HG03558 (cell line): ENCODE measurements at regions not wholly inside any gene's neighbourhood (a gene's known extent, or its start where the extent isn't known, plus 50 kb on each side); places are given as distances from the start of the nearest gene placed in this dataset.
"Not testable (repeated sequence)": the region's sequence is repeated elsewhere in the genome, so short reads cannot be mapped to it uniquely, and the experiment has no call there.

ENCODE experiments used
- ATAC-seq: cut with Tn5 transposase; IDR thresholded peaks from one replicate; pipeline ENCODE4 v1.9.1; 2021; ENCODE audit warnings: moderate number of reproducible peaks; ENCODE audit not compliant: unreplicated experiment; ENCODE audit errors: extremely low read depth

- ATAC-seq = peak; percentile 96
These were observed 70.7 kb downstream of the CETN3 start for GRCh38 chr5:90338712-90339372.

DNA sequence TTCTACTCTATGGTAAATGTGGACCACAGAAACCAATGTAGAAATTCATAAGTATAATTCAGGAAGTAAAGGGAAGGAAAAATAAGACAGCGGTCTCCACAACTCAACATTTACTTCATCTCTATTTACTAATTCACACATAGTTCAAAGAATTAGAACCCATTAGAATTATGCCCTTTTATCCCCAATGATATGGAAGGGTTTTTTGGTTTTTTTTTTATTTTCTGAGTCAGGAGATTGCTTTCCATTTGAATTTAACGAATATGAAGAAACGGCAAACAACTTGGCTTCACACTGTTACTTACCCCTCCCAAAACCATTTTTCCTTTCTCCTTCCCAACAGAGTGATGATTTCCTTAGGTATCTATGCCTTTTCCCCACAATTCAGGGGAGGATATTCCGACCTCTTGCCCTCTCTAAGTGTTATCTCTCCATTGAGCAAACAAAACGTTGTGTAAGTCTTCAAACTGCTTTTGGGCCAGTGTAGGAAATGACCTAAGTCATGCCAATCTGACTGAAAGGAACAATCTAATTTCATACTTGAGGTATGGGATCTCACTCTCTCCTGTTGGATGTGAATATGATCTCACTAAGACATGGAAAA is 72.0 kb downstream of the CETN3 start:
- no peak for ATAC-seq

GRCh38 chr5:90336752-90337151 is 72.8 kb downstream of the CETN3 start:
- no peak for ATAC-seq

DNA sequence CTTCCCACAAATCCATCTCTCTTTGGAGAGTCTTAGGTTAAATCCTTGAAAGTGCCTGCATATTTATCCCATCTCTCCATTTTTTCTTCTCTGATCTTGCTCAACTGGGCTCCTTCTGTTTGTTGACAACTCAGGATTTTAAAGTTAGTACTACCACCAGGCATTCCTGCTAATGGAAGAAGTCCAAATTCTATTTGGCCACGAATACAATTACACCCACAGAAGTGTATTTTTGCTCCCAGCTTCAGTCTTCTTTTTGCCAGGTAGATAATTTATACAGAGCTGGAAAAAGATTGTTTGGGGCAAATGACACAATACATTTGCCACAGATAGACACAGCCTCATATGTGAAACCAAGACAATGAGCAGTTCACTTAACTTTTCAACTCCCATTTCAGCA is 74.8 kb downstream of the CETN3 start:
- ATAC-seq = no peak

GRCh38 chr5:90329911-90330310 is 79.6 kb downstream of the CETN3 start:
- ATAC-seq = no peak

- ATAC-seq = no peak
These were observed 82.6 kb downstream of the CETN3 start for GRCh38 chr5:90326995-90327394.

DNA sequence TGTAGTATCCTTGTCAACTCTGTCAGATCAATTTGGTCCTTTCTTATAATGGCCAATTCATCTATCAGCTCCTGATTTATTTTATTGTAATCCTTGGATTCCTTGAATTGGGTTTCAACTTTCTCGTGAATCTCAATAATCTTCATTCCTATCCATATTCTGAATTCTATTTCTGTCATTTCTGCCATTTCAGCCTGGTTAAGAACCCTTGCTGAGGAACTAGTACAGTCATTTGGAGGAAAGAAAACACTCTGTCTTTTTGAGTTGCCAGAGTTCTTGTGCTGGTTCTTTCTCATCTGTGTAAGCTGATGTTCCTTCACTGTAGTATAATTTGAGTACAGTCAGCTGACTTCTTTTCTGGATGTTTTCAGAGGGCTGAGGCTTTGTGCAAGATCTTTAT is 84.5 kb downstream of the CETN3 start:
- ATAC-seq = no peak

DNA sequence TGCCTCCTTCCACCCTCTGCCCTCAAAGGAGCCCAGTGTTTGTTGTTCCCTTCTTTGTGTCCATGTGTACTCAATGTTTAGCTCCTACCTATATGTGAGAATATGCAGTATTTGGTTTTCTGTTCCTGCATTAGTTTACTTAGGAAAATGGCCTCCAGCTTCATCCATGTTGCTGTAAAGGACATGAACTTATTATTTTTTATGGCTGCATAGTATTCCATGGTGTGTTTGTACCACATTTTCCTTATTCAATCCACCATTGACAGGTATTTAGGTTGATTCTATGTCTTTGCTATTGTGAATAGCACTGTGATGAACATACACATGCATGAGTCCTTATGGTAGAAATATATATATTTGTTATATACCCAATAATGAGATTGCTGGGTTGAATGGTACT is 89.2 kb downstream of the CETN3 start:
- not testable (repeated sequence) for ATAC-seq

DNA sequence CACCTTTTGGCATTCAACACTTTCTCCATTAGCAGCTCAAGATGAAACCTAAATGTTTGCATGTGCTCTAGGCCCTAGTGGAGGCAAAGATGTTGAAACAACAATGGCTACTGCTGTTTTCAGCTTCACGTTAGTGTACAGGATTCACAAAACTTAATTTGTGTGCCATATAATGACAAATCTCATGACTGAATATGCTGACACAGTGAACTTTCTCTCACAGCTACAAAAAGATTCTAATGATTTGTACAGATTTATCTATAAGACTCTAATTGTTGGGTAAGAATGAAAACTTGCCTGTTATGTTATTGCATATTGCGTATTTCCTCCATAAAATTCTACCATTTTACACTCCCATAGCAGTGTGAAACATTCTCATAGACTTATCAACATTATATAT is 97.5 kb downstream of the CETN3 start:
- ATAC-seq = no peak

DNA sequence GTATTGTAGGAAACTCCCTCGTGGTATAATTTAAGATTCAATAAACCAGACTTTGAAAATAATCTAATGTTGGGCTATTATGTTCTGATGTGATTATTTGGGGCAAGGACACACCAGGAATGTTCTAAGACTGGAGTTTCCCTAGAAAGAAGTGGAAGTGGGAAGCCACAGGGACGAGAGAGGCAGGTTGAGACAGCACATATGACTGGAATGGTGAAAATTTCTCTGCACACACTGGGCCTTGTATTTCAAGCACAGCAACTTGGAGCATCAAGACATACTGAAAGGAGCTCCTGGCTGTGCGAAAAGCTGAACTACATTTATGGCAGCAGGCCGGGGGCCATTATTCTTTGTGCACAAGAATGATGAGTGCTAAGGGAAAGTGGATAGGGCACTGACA is 98.2 kb downstream of the CETN3 start:
- ATAC-seq = no peak

- ATAC-seq = no peak
These were observed 100.6 kb downstream of the CETN3 start for GRCh38 chr5:90308787-90309585.

GRCh38 chr5:90307782-90308181 is 101.8 kb downstream of the CETN3 start:
- no peak for ATAC-seq

DNA sequence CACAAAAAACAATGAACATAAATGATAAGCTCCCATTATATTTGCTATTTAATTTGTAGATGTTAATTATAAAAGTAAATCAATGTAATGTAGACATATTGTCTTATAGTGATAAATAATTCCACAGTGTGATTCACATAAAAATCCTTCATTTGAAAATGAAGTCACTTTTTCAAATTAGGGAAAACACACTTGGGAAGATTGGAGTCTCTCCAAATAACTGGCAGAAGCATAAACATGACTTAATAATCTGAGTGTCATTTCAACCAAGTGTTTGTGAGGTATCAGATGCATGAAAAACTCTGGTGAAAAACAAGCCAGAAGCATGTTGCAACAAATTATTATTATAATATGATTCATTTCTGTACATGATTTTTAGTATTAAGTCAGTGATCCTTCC is 102.2 kb downstream of the CETN3 start:
- ATAC-seq = no peak

GRCh38 chr5:90306613-90307012 is 102.9 kb downstream of the CETN3 start:
- no peak for ATAC-seq

GRCh38 chr5:90305041-90305720 is 104.4 kb downstream of the CETN3 start:
- ATAC-seq = no peak

DNA sequence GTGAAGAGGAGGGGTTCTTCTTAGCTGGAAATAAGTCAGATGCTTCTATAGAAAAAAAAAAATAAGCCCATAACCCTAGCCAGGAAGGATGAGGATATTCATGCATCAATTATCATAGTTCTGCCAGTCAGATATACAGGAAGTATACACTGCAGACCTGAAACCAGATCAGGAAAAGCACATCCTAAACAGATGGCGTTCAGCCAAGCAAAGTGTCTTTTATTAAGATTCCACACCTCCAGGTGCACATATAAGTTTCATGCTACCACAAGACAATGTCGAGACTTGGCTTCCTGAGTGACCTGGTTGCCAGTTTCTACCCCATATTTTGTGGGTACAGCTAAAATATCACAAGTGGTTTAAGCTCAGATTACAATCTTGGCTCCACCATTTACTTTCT is 108.3 kb downstream of the CETN3 start:
- no peak for ATAC-seq

- no peak for ATAC-seq
These were observed 112.4 kb downstream of the CETN3 start for GRCh38 chr5:90297045-90297764.

DNA sequence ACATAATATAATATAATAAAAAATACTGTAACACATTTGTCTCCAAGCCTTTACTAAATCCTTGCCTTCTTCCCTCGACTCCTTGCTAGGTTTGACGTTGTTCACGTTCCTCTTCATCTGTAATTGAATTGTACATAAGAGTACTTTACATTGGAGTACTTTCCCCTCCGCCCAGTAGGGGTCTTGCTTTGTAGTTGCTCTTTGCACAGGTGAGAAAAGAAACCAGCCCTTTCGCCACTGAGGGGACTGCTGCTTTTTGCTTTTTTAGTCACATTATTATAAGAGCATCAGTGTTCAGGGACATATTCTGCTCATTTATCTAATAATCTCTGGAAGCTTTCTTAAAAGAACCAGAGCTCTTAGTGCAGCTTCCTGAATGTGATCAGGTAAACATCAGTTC is 115.0 kb downstream of the CETN3 start:
- no peak for ATAC-seq

GRCh38 chr5:90293931-90294330 is 115.6 kb downstream of the CETN3 start:
- ATAC-seq = no peak

DNA sequence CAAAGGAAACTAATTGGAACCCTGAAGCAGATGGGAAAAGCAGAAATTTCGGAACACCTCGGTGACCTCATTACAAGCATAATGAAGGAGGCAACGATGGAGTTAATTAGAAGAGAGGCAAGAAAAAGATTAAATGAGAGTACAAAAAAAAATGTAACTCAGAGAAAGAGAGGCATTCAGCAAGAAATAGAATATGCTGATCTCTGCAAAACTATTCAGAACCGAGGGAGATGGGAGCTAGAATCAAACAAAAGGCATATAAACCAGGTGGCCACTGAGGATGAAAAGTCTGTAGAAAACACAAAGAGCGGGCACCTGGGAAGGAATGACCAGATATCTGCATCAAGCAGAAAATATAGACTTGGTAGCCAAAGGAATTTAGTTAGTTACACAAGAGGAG is 118.9 kb downstream of the CETN3 start:
- no peak for ATAC-seq
